OCI-LY3 (cell line): ENCODE measurements at regions not wholly inside any gene's neighbourhood (a gene's known extent, or its start where the extent isn't known, plus 50 kb on each side); places are given as distances from the start of the nearest gene placed in this dataset.

Source experiments
- CTCF ChIP-seq: fragments of 200-600, 300-600 bp; sonication (generic); IDR thresholded peaks from 2 replicates; pipeline ENCODE4 v1.5.1; 2014; ENCODE audit warnings: antibody characterized with exemption, low read length, low read depth
- EZH2phosphoT487 ChIP-seq: fragments of 200-600 bp; shearing (Covaris generic); IDR thresholded peaks from 2 replicates; pipeline ENCODE4 v1.6.1; 2018; ENCODE audit warnings: antibody characterized with exemption, mixed run types, low read depth

GRCh38 chr13:83667606-83668005 is 214.7 kb downstream of the SLITRK1 start:
- TF ChIP-seq CTCF (no peak), EZH2phosphoT487 (no peak)
